Endodermal cell (in vitro differentiated cells): ENCODE measurements at regions not wholly inside any gene's neighbourhood (a gene's known extent, or its start where the extent isn't known, plus 50 kb on each side); places are given as distances from the start of the nearest gene placed in this dataset.

Source experiments
- DNase-seq: peaks from one replicate; pipeline ENCODE4 v3.0.0-alpha.2; 2017
- H3K27ac ChIP-seq: 2 replicates; pipeline ENCODE4 v1.5.1; 2013; ENCODE audit warnings: mild to moderate bottlenecking, low read depth, low read length, moderate library complexity
- H3K27me3 ChIP-seq: 2 replicates; pipeline ENCODE4 v1.6.1; 2013; ENCODE audit warnings: mild to moderate bottlenecking, low read length, moderate library complexity; ENCODE audit not compliant: insufficient read depth, control insufficient read depth, poor library complexity, severe bottlenecking
- H3K36me3 ChIP-seq: 2 replicates; pipeline ENCODE4 v1.7.0; 2013; ENCODE audit warnings: mild to moderate bottlenecking, low read length, moderate library complexity; ENCODE audit not compliant: control insufficient read depth, insufficient read depth
- H3K4me1 ChIP-seq: one replicate; pipeline ENCODE4 v1.7.0; 2013; ENCODE audit warnings: low read length; ENCODE audit not compliant: control insufficient read depth, insufficient read depth
- H3K4me3 ChIP-seq: 2 replicates; pipeline ENCODE4 v1.5.1; 2013; ENCODE audit warnings: mild to moderate bottlenecking, low read length, moderate library complexity
- H3K9ac ChIP-seq: 2 replicates; pipeline ENCODE4 v1.6.1; 2013; ENCODE audit warnings: mild to moderate bottlenecking, low read length, moderate library complexity; ENCODE audit not compliant: poor library complexity, severe bottlenecking; ENCODE audit errors: extremely low read depth
- H3K9me3 ChIP-seq: 2 replicates; pipeline ENCODE4 v1.6.1; 2013; ENCODE audit warnings: mild to moderate bottlenecking, low read length, moderate library complexity; ENCODE audit not compliant: control insufficient read depth
- H3K27ac Mint-ChIP-seq: 2 replicates; pipeline ENCODE4 v1.8.0; 2020; ENCODE audit warnings: mixed read lengths
- H3K27me3 Mint-ChIP-seq: 2 replicates; pipeline ENCODE4 v1.8.0; 2021; ENCODE audit warnings: mild to moderate bottlenecking, mixed read lengths; ENCODE audit not compliant: insufficient read depth
- H3K36me3 Mint-ChIP-seq: 2 replicates; pipeline ENCODE4 v1.8.0; 2020; ENCODE audit warnings: low read depth, mixed read lengths
- H3K4me1 Mint-ChIP-seq: 2 replicates; pipeline ENCODE4 v1.8.0; 2020; ENCODE audit warnings: mixed read lengths
- H3K4me3 Mint-ChIP-seq: 2 replicates; pipeline ENCODE4 v1.8.0; 2020; ENCODE audit warnings: mild to moderate bottlenecking, moderate library complexity, mixed read lengths
- H3K9me3 Mint-ChIP-seq: 2 replicates; pipeline ENCODE4 v1.8.0; 2020; ENCODE audit warnings: mild to moderate bottlenecking, mixed read lengths
- CTCF ChIP-seq: fragments of 200-600 bp; sonication (generic); conservative IDR thresholded peaks from 2 replicates; pipeline ENCODE4 v1.5.0; 2021; ENCODE audit warnings: antibody characterized with exemption, mild to moderate bottlenecking
- WGBS, 2 experiments: methylation state at CpG; one replicate each; pipeline versions ENCODE4 v1.1.5 to v1.1.7; 2013; ENCODE audit warnings: missing lambda C conversion rate in 2 of 2, mixed read lengths in 1 of 2; ENCODE audit not compliant: insufficient coverage in 1 of 2, insufficient read length in 1 of 2; 5-methylcytosine and 5-hydroxymethylcytosine counted together

DNA sequence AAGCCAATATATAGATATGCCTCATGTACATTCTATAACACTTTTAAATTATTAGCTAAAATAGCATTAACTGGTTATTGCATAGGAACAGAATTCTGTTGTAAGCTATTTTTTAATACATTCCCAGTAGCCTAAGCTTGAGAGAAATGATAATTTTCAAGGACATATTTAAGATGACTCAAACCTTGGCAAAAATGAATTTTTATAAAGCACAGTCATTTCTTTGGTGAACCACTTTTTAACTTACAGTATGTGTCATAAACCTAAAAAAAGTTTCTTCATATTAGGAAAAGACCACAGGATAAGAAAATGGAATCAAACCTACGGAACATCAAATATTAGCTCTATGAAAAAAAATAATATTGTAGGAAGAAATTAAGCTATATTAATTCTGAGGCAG is 986.3 kb downstream of the STIM2 start:
- H3K4me3 Mint-ChIP-seq: no peak overlapping the region
- no peak overlapping the region for H3K27ac Mint-ChIP-seq
- H3K9me3 ChIP-seq: no peaks in the 10 kb centered on the region
- H3K27me3 Mint-ChIP-seq: no peaks in the 10 kb centered on the region
- TF ChIP-seq CTCF: no peak
- no CpG with 5 or more reads among the region's 1 CpG for WGBS, 2 experiments
- no peaks in the 10 kb centered on the region for H3K4me1 ChIP-seq
- no peaks in the 10 kb centered on the region for H3K36me3 ChIP-seq
- H3K4me3 ChIP-seq: no peak overlapping the region
- no peaks in the 10 kb centered on the region for H3K4me1 Mint-ChIP-seq
- H3K9ac ChIP-seq: no peak overlapping the region
- no peaks in the 10 kb centered on the region for H3K9me3 Mint-ChIP-seq
- no peaks in the 10 kb centered on the region for H3K27me3 ChIP-seq
- no peaks in the 10 kb centered on the region for H3K36me3 Mint-ChIP-seq
- no peak for DNase-seq
- no peak overlapping the region for H3K27ac ChIP-seq

- WGBS, 2 experiments: 75 to 88% methylated on average over 1 of the region's 1 CpG
- no peaks in the 10 kb centered on the region for H3K36me3 Mint-ChIP-seq
- no peak overlapping the region for H3K4me3 Mint-ChIP-seq
- peaks cover 5% of the 10 kb centered on the region for H3K4me1 Mint-ChIP-seq
- no peak overlapping the region for H3K4me3 ChIP-seq
- H3K4me1 ChIP-seq: no peaks in the 10 kb centered on the region
- no peaks in the 10 kb centered on the region for H3K36me3 ChIP-seq
- no peaks in the 10 kb centered on the region for H3K9me3 Mint-ChIP-seq
- DNase-seq: peak; percentile 81
- TF ChIP-seq CTCF: peak; percentile 95
- H3K27me3 Mint-ChIP-seq: no peaks in the 10 kb centered on the region
- H3K27ac Mint-ChIP-seq: no peak overlapping the region
- no peaks in the 10 kb centered on the region for H3K9me3 ChIP-seq
- no peak overlapping the region for H3K9ac ChIP-seq
- H3K27ac ChIP-seq: no peak overlapping the region
- no peaks in the 10 kb centered on the region for H3K27me3 ChIP-seq
Measured at GRCh38 chr4:27861381-27861787, 1000.7 kb downstream of the STIM2 start.

DNA sequence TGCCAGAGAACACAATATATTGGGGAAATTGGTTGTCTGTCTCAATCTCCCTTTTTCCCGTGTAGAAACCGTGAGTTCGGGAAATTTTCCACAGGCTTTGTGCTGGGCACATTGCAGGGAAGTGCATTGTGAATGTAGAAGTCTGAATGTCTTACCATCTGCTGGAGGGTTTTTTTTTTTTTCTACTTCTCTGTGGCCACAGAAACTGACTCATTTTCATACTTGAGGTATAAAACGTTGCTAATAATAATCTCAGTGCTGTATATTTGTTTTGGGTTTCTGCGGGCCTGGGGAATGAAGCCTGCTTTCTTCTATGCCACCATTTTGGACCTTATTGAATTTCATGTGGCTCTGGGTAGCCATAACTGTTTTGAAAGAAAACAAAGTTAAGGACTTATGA is 1001.2 kb downstream of the STIM2 start:
- Mint-ChIP-seq H3K9me3 (no peaks in the 10 kb centered on the region), H3K36me3 (no peaks in the 10 kb centered on the region), H3K27me3 (no peaks in the 10 kb centered on the region), H3K4me1 (peaks cover 5% of the 10 kb centered on the region), H3K4me3 (no peak overlapping the region), H3K27ac (no peak overlapping the region)
- H3K27me3 ChIP-seq: no peaks in the 10 kb centered on the region
- no peaks in the 10 kb centered on the region for H3K36me3 ChIP-seq
- no peak overlapping the region for H3K4me3 ChIP-seq
- no peak overlapping the region for H3K27ac ChIP-seq
- no peaks in the 10 kb centered on the region for H3K9me3 ChIP-seq
- no peak for DNase-seq
- no peaks in the 10 kb centered on the region for H3K4me1 ChIP-seq
- WGBS, 2 experiments: 80% methylated on average over 5 of the region's 5 CpGs; no CpG with 5 or more reads in 1 of the 2 experiments
- no peak for TF ChIP-seq CTCF
- H3K9ac ChIP-seq: no peak overlapping the region
